GM18498 (cell line): ENCODE measurements at regions not wholly inside any gene's neighbourhood (a gene's known extent, or its start where the extent isn't known, plus 50 kb on each side); places are given as distances from the start of the nearest gene placed in this dataset.
"Not testable (repeated sequence)": the region's sequence is repeated elsewhere in the genome, so short reads cannot be mapped to it uniquely, and the experiment has no call there.

Experiments
- ATAC-seq: cut with Tn5 transposase; IDR thresholded peaks from one replicate; pipeline ENCODE4 v1.9.1; 2021; ENCODE audit warnings: mild to moderate bottlenecking, moderate library complexity; ENCODE audit not compliant: unreplicated experiment

DNA sequence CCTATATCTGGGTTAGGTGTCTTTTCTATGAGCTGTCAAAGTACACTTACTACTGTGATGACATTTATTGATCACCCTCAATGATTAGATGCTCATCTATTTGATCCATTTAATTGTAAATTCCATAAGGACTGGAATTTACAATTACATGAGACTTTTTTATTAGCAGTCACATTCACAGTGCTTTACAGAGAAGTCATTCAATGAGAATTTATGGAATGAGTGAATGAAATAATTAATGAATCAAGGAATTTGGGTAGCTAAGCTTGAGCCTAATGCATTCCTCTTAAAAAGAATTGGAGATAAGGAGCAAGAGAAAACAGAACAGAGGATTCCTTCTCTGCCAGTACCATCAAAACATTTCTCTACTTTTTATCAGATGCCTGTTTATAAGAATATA, 1437.5 kb upstream of the CDH8 start:
- no peak for ATAC-seq

DNA sequence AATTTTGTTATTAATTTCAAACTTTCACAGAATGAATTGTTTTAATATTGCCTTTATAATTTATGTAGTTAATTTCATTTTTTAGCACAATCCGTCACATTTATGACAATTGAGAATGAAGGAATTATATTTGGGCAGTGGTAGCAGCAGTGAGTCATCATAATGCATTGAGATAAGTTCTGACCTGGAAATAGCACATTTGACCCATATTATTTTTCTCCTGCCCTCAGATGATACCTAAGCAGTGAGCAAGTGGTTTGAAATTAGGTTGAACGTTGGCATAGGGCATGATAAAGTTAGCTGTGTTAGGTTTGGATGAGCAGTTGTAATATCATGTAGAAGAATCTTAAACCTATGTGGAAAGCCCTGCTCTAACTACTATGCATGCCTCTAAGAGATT, 1431.3 kb upstream of the CDH8 start:
- ATAC-seq: no peak

DNA sequence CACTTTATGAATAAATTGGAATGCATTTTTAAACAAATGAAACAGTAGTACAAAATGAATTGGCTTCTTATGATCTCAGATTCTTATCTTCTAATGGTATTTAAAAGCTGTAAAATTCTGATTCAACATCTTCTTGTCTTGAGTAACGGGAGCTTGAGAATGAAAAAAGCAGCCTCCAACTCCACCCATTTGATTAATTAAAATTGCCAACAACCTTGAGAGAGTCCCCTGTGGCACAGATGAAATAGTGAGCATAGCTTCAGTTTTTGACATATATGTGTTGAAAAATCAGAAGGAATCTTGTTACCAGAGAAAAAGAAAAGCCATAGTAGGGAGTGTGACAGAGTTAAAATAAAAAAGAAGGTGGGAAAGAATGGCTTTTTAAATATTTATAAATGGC, 1426.1 kb upstream of the CDH8 start:
- no peak for ATAC-seq

DNA sequence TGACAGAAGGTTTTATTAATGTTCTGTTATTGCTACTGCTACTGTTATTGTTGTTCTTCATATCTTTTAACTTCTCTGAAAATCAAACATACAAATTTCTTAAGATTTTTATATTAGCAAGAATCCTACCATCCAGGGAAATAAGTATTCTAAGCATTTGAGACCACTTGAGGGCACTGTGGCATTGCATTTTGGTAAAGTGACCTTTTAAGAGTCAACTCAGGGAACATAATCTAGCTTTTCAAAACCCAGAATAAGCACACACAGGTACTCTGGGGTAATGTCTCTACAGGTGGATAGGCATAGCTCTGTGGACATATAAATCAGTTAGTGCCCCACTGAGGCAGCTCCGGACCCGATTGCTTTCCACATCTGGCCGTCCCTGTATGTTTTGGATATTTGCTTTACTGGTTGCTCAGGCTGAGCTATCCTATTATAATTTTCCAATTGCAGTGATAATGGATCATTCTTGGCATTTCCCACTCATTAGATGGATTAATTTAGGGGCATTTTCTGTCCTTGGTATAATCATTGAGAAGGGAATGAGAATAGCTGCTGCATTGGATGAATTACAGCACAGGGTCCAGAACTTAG, 1425.1 kb upstream of the CDH8 start:
- no peak for ATAC-seq

DNA sequence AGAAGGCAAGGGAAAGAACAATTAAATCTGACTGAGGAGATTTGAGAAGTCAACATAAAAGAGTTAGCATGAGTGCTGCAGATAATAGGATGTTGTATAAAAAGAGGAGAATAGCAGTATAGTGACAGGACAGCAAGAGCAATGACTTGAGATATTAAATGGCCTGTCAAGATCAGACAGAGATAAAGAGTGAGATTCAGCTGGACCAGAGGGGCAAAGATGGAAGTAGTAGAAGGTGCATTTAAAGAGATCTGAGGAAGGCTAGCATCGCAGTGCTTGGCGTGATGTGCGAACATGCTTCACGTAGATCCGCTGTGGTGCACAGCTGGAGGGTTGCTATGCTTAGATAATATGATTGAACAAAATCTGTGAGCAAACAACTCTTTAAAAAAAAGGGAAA, 1422.6 kb upstream of the CDH8 start:
- no peak for ATAC-seq

DNA sequence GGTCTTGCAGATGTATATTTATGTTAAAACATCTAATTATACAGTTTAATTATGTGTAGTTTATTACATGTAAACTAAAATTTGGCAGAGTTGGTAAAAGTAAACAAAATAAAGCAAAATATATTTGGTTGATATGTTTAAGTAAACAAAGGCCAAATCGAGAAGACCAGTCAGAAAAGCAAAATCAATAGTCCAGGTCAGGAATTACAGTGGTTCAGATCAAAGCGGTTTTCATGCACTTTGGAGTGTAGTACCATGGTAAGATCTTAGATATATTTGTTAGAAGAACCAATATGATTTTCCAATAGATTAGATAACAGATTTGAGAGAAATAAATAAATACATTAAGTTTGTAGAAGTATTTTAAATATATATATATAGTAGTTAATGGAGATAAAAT, 1421.6 kb upstream of the CDH8 start:
- ATAC-seq: no peak

DNA sequence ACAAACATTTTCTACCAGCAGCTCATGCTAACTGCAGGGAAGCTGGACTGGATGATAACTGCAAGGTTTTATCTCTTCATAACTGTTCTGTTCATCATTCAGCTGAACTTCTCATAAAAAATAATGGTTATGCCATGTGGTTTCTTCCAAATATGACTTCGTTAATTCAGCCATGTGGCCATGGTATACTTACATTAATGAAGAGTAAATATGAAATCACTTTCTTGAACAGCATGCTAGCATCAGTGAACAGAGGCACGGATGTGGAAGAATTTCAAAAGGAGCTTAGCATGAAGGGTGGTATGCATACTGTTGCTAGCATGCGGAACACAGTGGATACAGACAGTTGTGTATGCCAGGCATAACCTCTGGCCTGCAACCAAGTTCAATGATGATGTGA, 1417.0 kb upstream of the CDH8 start:
- ATAC-seq: no peak

DNA sequence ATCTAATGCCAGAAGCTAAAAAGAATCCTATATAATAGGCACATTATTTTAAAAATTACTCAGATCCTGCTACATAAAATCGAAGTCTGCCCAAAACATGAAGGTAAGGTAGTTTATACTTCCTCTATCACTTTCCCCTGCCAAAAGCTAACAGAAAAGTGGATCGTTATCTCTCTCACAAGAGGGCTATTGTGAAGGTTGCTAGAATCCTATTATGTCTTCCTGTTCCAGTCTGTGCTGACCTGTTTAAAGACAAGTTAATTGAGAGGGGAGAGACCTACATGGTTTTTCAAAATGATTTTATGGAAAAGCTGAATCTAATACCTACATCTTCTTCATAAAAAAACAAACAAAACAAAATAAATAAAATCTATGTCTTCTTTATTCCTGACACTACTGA, 1410.9 kb upstream of the CDH8 start:
- no peak for ATAC-seq

DNA sequence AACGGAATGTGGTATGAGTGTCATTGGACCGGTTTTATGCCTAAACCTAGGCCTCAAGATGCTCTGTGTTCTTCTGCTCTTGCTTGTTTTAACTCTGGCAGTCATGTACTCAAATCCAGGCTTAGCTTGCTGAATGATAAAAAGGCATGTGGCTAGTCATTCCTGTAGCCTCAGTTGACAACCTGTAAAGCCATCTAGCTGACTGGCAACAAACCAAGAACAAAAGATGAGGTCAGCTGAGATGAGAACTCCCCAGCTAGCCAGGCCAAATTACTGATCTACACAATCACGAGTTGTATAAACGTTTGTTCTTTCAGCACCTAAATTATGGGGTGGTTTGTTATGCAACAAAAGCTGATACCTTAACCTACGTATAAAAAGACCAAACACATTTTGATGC, 1406.0 kb upstream of the CDH8 start:
- no peak for ATAC-seq

DNA sequence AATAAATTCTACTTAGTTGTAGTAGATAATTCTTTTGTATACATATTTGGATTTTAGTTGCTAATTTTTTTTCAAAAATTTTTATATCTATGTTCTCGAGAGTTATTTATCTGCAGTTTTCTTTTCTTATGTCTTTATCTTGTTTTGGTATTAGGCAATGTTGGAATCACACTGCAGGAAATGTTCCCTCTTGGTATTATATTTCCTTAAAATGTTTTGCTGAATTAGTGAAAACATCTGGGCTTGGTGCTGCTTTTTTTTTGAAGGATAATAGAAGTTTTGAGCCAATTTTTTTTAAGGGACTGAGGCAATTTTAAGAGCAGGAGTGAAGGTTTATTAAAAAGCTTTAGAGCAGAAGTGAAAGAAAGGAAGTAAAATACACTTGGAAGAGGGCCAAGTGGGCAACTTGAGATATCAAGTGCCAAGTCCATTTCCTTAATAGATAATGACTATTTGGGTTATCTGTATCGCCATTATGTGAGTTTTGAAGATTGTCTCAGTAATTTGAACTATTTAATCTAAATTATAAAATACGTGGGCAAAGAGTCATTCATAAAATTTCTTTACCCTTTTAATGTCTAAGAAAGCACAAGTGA, 1390.1 kb upstream of the CDH8 start:
- no peak for ATAC-seq

DNA sequence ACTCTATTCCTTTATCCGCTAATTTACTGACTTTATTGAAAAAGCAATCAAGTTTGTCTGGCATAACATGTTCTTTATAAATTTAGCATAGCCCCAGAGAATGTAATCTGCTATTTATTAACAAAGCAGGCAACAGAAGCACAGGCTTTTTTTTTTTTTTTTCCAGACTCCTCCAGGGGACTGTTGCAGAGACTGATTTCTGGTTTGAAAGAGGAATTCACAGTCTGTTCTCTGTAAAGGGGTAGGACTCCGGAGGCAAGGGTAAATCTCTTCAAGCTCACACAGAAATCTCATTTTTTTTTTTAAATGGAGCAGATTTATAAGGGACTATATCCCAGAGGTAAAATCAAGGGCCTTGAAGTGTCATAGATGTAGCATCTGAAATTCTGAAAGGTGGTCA, 1386.5 kb upstream of the CDH8 start:
- ATAC-seq: no peak

DNA sequence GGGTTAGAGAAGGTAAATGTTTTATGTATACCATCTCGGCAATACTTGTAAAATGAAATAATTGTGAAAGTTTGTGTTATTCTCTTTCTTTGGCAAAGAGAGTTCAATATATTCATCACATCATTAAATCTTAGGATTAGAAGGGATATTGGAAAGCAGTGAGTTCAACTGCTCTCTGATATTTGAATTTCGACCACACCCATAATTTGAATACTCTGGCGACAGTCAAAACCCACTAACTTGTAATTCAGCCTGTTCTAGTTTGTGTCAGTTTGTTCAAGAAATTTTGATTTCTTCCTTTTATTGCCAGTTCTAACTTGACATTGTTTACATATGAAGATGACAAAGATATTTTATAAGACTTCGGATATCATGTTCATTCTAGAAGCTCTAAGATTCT, 1380.5 kb upstream of the CDH8 start:
- no peak for ATAC-seq

DNA sequence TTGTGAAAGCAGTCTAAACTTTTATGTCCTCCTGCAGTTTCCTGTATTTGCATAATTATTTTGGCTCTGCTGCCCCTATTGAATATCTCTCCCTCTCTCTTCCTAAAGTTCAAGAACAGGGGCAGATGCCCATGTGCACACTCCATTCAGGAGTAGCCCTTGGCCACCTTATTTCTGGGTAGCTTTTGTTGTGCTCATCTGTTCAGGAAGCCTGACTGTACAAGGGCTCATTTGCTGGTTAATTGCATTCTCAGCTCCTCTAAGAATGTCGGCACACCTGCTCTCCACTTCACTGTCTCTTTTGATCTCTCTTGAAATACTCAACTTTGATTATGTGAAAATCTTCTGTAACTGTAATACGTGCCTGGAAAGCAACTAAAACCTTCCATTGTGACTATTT, 1378.8 kb upstream of the CDH8 start:
- no peak for ATAC-seq

DNA sequence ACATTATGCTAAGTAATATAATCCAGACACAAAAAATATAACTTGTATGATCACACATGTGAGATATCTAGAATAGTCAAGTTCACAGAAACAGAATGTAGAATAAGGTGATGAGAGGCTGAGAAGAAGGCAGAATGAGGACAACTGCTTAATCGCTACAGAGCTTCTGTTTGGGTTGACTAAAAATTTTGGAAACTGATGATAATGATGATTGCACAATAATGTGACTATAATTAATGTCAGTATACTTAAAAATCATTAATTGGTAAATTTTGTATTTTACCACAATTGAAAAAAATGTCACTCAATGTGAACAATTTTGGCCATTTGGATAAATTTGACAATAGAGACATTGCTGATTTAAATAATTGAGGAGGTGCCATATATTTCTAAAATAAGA, 1374.4 kb upstream of the CDH8 start:
- ATAC-seq: no peak

DNA sequence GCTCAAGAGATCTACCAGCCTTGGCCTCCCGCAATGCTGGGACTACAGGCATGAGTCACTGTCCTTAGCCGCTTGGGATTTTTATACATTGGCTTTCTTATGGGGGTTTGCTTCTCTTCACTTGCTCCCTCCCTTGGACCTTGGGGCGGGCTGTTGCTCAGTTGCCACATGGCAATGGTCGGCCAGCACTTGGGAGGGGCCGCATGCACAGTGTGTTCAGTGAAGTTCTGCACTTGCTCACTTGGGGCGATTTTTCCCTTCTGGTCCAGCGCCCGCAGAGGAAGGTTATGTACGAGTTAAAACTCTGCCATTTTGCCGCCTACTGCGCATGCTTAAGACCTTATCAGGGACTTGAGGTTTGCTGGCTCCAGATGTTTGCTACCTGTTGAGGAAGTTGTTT, 1367.6 kb upstream of the CDH8 start:
- no peak for ATAC-seq

DNA sequence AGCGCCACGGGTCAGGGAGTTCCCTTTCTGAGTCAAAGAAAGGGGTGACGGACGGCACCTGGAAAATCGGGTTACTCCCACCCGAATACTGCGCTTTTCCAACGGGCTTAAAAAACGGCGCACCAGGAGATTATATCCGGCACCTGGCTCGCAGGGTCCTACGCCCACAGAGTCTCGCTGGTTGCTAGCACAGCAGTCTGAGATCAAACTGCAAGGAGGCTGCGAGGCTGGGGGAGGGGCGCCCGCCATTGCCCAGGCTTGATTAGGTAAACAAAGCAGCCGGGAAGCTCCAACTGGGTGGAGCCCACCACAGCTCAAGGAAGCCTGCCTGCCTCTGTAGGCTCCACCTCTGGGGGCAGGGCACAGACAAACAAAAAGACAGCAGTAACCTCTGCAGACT, 1352.0 kb upstream of the CDH8 start:
- not testable (repeated sequence) for ATAC-seq

DNA sequence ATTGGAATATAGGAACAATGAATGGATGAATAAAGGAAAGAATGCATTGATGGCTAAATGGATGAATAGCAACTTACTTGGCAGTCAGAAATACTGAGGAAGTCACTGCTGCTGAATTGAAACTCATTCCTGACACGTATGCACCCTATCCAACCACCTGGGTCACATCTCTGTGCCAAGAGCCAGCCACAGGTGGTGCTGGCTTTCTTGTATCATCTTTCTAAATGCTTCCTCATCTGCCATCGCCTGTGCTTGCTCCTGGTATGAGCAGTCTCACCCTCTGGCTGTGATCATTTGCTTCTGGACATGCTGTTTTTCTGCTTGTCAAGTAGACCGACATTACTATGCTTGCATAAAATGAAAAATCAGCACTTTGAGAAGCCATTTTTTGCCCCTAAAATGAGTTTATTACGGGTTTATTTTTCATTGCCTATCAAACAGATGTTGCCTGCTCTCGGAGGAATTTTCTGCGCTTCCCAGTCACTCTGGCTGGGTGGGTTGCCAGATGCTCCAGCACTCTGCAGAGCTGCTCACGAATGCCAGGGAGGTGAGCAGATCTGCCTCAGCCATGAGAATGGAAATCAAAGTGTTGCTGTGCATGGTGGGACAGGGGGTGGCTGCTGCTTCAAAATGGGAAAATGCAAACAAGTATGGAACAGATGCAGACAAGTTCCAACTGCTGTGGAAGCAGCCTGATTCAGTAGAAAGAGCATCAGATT, 1349.6 kb upstream of the CDH8 start:
- no peak for ATAC-seq

DNA sequence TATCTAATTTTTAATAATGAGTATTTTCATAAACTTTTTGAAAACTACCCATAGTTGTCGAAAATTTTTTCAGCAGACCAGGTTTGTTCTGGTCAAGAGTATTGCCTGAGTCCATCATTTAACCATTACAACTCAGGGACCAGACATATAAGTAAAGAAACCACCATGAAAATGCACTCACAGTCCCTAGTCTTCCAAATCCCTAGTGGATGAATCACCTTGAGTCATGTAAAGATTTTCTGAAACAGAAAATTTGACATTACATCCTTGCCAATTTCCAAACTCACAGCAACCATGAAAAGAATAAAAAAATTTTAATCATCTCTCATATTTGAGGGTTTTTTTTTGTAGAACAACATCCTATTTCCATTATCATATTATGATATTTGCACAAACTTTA, 1337.5 kb upstream of the CDH8 start:
- ATAC-seq: no peak

DNA sequence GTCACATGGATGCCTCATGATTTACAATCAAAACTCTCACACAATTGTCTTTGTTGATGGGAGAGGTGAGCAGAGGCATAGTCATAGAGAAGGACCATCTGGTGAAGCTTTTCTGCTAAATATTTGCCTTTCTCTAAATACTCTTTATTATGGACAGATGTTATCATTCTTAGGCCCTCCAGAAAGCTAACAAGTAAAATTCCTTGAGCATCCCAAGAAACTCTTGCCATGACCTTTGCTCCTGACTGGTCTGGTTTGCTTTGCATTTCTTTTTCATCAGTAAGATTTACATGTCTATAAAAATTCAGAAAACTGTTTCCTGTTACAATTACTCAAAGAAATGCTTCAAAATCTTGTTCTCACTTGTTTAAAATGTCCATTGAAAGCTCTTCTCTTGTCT, 1336.6 kb upstream of the CDH8 start:
- no peak for ATAC-seq

DNA sequence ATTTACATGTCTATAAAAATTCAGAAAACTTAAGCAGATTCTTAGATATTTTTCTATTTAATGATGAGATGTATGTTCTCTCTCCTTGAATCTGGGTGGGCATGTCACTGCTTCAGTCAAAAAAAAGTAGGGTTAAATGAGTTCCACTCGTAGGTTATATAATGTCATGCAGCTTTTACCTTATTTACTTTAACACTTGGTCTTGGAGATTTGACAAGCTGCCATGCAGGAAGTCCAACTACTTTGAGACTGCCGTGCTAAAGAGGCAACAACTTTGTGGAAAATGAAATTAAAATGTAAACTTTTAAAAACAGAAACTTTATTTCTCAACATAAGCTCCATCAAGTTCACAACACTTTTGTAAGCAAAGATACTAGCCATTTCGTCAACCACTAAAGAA, 1336.0 kb upstream of the CDH8 start:
- ATAC-seq: no peak

DNA sequence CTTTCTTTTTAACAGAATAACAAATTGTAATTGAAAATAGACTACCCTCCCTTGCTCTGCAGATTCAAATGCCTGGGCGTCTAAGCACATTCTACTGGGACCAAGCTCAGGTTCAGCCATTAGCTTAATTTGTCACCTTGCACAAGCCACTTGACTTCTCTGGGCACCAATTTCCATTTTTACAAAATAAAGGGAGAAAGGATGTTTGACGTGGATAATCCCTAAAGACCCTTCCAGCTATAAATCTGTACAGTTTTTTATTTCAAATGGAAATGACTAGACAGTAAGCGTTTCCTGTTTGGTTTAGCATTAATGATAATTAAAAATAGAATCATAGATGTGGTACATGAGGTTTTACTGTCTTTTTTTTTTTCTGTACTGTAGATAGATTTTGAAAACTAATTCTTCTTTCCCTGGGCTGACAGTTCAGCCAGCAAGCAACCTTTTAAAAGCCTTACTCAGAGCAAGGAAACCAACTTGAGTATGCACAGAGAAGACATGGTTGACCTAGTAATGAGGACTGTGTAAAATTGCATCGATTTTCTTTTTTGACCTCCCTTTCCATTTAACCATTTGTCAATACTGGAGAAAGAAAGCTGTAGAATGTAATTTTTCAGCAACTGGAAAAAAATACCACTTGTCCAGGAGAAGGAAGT, 1329.5 kb upstream of the CDH8 start:
- ATAC-seq: no peak

DNA sequence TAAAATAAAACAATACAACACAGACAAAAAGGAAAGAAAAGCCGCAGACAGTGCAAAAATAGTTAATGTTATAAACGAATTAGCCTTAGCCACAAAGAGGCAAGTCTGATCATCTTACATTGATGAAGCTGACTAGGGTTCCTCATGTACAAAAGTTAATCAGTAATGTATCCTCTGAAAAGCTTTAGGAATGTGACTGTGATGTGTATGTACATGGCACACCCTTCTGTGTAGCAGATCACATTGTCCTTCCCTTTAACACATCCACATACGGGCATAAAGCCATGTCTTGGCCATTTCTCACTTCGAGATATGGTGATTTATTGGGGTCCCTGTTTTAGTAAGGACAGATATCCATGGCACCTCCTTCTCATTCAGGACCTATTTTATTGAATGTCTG, 1327.5 kb upstream of the CDH8 start:
- no peak for ATAC-seq
